B cell (primary cell): ENCODE measurements at regions not wholly inside any gene's neighbourhood (a gene's known extent, or its start where the extent isn't known, plus 50 kb on each side); places are given as distances from the start of the nearest gene placed in this dataset.

ENCODE experiments used
- ATAC-seq: fragments of 200-7000 bp; cut with Tn5 transposase; one replicate; pipeline ENCODE4 v1.10.0; 2021; ENCODE audit warnings: low read depth, mild to moderate bottlenecking, moderate number of reproducible peaks, moderate library complexity
- CTCF ChIA-PET: fragments of 350-600 bp; sonication (Branson Sonifier 250); formaldehyde crosslinking; loops from one replicate; lab custom pipeline; 2021; ENCODE audit warnings: antibody characterized with exemption, inconsistent platforms; lab: Charles Lee
- POLR2A ChIA-PET: fragments of 350-600 bp; sonication (Branson Sonifier 250); formaldehyde crosslinking; loops from one replicate; lab custom pipeline; 2021; ENCODE audit warnings: antibody characterized with exemption; lab: Charles Lee
- DNase-seq: peaks from one replicate; pipeline ENCODE4 v3.0.0; 2013
- H2AFZ ChIP-seq: 2 replicates; pipeline ENCODE4 v1.6.1; 2012; ENCODE audit warnings: mild to moderate bottlenecking, low read depth, low read length; ENCODE audit not compliant: insufficient read depth, poor library complexity, severe bottlenecking
- H3K27ac ChIP-seq, 2 donors: 1 replicate in 1 of 2; 2 replicates in 1 of 2; pipeline ENCODE4 v1.5.1; 2012 to 2013; ENCODE audit warnings: low read length in 2 of 2, mild to moderate bottlenecking in 2 of 2, moderate library complexity in 1 of 2
- H3K27me3 ChIP-seq, 4 experiments: fragments of 200-600 bp in 1 of 4; sonication (generic) in 1 of 4; replicated peaks in 1 of 4; 1 replicate in 2 of 4; 2 replicates in 2 of 4; pipeline versions ENCODE4 v1.6.1 to v1.7.0; 2013 to 2016; ENCODE audit warnings: low read length in 3 of 4, mild to moderate bottlenecking in 2 of 4, mixed read lengths in 1 of 4, moderate library complexity in 1 of 4; ENCODE audit not compliant: insufficient read depth in 4 of 4, control insufficient read depth in 3 of 4; ENCODE audit errors: control extremely low read depth in 1 of 4
- H3K36me3 ChIP-seq, 2 experiments: replicated peaks in 1 of 2; 1 replicate in 1 of 2; 2 replicates in 1 of 2; pipeline versions ENCODE4 v1.6.1 to v1.7.1; 2013; ENCODE audit warnings: low read length in 1 of 2; ENCODE audit not compliant: insufficient read depth in 2 of 2, control insufficient read depth in 1 of 2; ENCODE audit errors: control extremely low read depth in 1 of 2, extremely low read depth in 1 of 2
- H3K4me1 ChIP-seq, 2 donors: fragments of 200-600 bp in 1 of 2; sonication (generic) in 1 of 2; 1 replicate in 1 of 2; 2 replicates in 1 of 2; pipeline versions ENCODE4 v1.5.1 to v1.6.1; 2013 to 2017; ENCODE audit warnings: low read length in 2 of 2; ENCODE audit not compliant: control insufficient read depth in 2 of 2, insufficient read depth in 2 of 2
- H3K4me2 ChIP-seq: replicated peaks from 2 replicates; pipeline ENCODE3; 2012; ENCODE audit warnings: mild to moderate bottlenecking, low read depth, low read length; ENCODE audit not compliant: poor library complexity, severe bottlenecking
- H3K4me3 ChIP-seq, 5 experiments: fragments of 200-600 bp in 1 of 5; sonication (generic) in 1 of 5; 1 replicate in 3 of 5; 2 replicates in 2 of 5; pipeline versions ENCODE4 v1.5.1 to v1.7.0; 2011 to 2016; ENCODE audit warnings: low read length in 4 of 5, mild to moderate bottlenecking in 4 of 5, low read depth in 2 of 5, control low read depth in 1 of 5, moderate library complexity in 1 of 5; ENCODE audit not compliant: insufficient read depth in 1 of 5; ENCODE audit errors: control extremely low read depth in 1 of 5, extremely low read depth in 1 of 5
- H3K79me2 ChIP-seq: fragments of 200-600 bp; sonication (generic); one replicate; pipeline ENCODE4 v1.6.0; 2016; ENCODE audit warnings: low read length; ENCODE audit not compliant: control insufficient read depth, insufficient read depth
- H3K9ac ChIP-seq: fragments of 200-600 bp; sonication (generic); 2 replicates; pipeline ENCODE4 v1.6.1; 2017; ENCODE audit warnings: mild to moderate bottlenecking, low read length, moderate library complexity
- H3K9me3 ChIP-seq, 3 donors: one replicate each; pipeline versions ENCODE4 v1.6.1 to v1.7.1; 2013; ENCODE audit warnings: low read length in 2 of 3; ENCODE audit not compliant: control insufficient read depth in 2 of 3, insufficient read depth in 1 of 3; ENCODE audit errors: control extremely low read depth in 1 of 3
- H4K20me1 ChIP-seq: 2 replicates; pipeline ENCODE4 v1.6.0; 2012; ENCODE audit warnings: mild to moderate bottlenecking, low read length; ENCODE audit not compliant: insufficient read depth, control insufficient read depth, poor library complexity, severe bottlenecking
- H3K27ac Mint-ChIP-seq: one replicate; pipeline ENCODE4 v1.8.0; 2021; ENCODE audit warnings: mixed read lengths
- H3K27me3 Mint-ChIP-seq: one replicate; pipeline ENCODE4 v1.8.0; 2021; ENCODE audit warnings: mixed read lengths
- H3K4me1 Mint-ChIP-seq: one replicate; pipeline ENCODE4 v1.8.0; 2021; ENCODE audit warnings: mixed read lengths
- H3K4me3 Mint-ChIP-seq: one replicate; pipeline ENCODE4 v1.8.0; 2021; ENCODE audit warnings: mixed read lengths
- H3K9me3 Mint-ChIP-seq: one replicate; pipeline ENCODE4 v1.8.0; 2022; ENCODE audit warnings: mixed read lengths; ENCODE audit not compliant: insufficient read depth
- EZH2 ChIP-seq: IDR thresholded peaks from 2 replicates; pipeline ENCODE4 v1.6.1; 2012; ENCODE audit warnings: borderline replicate concordance, low read depth, mild to moderate bottlenecking, moderate library complexity, low read length; ENCODE audit not compliant: insufficient read depth, poor library complexity, severe bottlenecking
- WGBS: methylation state at CpG from one replicate; pipeline ENCODE4 v1.1.5; 2013; ENCODE audit warnings: missing lambda C conversion rate; ENCODE audit not compliant: insufficient coverage; 5-methylcytosine and 5-hydroxymethylcytosine counted together
- intact Hi-C: fragments of 100-400 bp; cut with micrococcal nuclease; formaldehyde crosslinking; loops from one replicate; pipeline ENCODE4 v1.10.0; 2022
- TF ChIP-seq, protein P1 (sequence below): fragments of 200-600 bp; IDR thresholded peaks from one replicate; pipeline ENCODE4 v1.8.0; 2022; ENCODE audit warnings: antibody characterized with exemption, mild to moderate bottlenecking

DNA sequence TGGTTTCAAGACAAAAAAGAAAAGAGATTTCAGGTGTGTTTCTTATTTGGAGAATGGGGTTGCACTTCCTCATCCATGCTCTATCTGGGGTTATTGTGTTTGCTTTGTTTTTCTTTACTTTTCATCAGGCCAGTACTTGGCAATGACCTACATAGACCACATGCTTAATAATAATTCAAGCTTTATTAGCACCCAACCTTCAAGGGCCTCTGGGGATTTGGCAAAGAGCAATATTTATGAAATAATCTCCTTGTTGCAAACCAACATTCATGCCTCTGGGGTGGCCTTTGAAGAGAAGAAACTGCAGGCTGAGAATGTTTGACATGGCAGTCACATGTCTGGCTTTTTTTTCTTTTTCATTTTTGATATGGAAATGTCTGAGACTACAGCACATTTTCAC, 68.2 kb upstream of the SNRK start:
- H3K36me3 ChIP-seq = no peaks in the 10 kb centered on the region
- CTCF ChIA-PET = interaction anchor here (1.3 kb wide), 1 partner anchor 160 kb away, joined by 3 read pairs; no protein-coding TSS in a partner anchor
- DNase-seq (no peak), ATAC-seq (no peak)
- no peaks in the 10 kb centered on the region for H3K79me2 ChIP-seq
- H3K27ac ChIP-seq = no peak overlapping the region
- H3K4me3 ChIP-seq = no peak overlapping the region
- H3K4me1 ChIP-seq = no peaks in the 10 kb centered on the region
- Mint-ChIP-seq H3K27ac (no peak overlapping the region), H3K4me3 (no peak overlapping the region), H3K9me3 (no peaks in the 10 kb centered on the region), H3K27me3 (peaks cover 21% of the 10 kb centered on the region), H3K4me1 (no peaks in the 10 kb centered on the region)
- TF ChIP-seq, protein P1, sequence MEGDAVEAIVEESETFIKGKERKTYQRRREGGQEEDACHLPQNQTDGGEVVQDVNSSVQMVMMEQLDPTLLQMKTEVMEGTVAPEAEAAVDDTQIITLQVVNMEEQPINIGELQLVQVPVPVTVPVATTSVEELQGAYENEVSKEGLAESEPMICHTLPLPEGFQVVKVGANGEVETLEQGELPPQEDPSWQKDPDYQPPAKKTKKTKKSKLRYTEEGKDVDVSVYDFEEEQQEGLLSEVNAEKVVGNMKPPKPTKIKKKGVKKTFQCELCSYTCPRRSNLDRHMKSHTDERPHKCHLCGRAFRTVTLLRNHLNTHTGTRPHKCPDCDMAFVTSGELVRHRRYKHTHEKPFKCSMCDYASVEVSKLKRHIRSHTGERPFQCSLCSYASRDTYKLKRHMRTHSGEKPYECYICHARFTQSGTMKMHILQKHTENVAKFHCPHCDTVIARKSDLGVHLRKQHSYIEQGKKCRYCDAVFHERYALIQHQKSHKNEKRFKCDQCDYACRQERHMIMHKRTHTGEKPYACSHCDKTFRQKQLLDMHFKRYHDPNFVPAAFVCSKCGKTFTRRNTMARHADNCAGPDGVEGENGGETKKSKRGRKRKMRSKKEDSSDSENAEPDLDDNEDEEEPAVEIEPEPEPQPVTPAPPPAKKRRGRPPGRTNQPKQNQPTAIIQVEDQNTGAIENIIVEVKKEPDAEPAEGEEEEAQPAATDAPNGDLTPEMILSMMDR = no peak
- TF ChIP-seq EZH2 = no peak
- POLR2A ChIA-PET = no interaction called here
- H2AFZ ChIP-seq = no peak overlapping the region
- no peaks in the 10 kb centered on the region for H4K20me1 ChIP-seq
- intact Hi-C loops = no loop called here
- H3K4me2 ChIP-seq = no peak overlapping the region
- no peaks in the 10 kb centered on the region for H3K9me3 ChIP-seq
- H3K27me3 ChIP-seq = no peaks in the 10 kb centered on the region
- no peak overlapping the region for H3K9ac ChIP-seq

DNA sequence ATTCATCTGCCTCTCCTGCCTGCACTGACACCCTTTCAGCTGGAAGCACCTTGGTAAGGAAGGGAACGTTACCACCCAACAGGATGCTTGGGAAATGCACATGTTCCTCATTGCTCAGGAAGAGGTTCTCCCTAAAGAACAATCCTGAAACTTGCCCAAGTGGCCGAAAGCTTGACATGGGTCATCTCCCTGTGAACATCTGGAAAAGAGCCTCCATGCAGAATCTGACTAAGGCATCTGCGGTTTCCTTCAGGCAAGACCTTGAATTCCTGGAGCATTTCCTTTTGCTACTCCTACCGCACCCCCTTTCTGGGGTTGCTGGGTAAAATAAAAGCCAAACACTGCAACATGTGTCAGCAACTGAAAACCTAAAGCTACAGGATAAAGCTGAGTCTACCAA, 68.7 kb upstream of the SNRK start:
- Histone ChIP-seq H3K27me3 (no peaks in the 10 kb centered on the region), H3K36me3 (no peaks in the 10 kb centered on the region), H3K4me1 (no peaks in the 10 kb centered on the region), H3K79me2 (no peaks in the 10 kb centered on the region), H3K27ac (no peak overlapping the region), H3K9ac (no peak overlapping the region), H3K4me2 (no peak overlapping the region), H4K20me1 (no peaks in the 10 kb centered on the region), H2AFZ (no peak overlapping the region), H3K9me3 (no peaks in the 10 kb centered on the region), H3K4me3 (no peak overlapping the region)
- WGBS = 93% methylated on average over 4 of the region's 4 CpGs
- no peak for DNase-seq
- Mint-ChIP-seq H3K4me3 (no peak overlapping the region), H3K9me3 (no peaks in the 10 kb centered on the region), H3K27ac (no peak overlapping the region), H3K27me3 (peaks cover 24% of the 10 kb centered on the region), H3K4me1 (no peaks in the 10 kb centered on the region)
- no peak for ATAC-seq
- TF ChIP-seq, protein P1 = no peak
- no peak for TF ChIP-seq EZH2
- ChIA-PET CTCF (interaction anchor here (1.3 kb wide), 1 partner anchor 160 kb away, joined by 3 read pairs; no protein-coding TSS in a partner anchor), POLR2A (no interaction called here)
- intact Hi-C loops = no loop called here
